ENCODE measurements at regions not wholly inside any gene's neighbourhood (a gene's known extent, or its start where the extent isn't known, plus 50 kb on each side); places are given as distances from the start of the nearest gene placed in this dataset.

- DNase-seq (ENCODE audit: low read depth) = no peak
- no peak overlapping the region for H3K4me3 ChIP-seq (ENCODE audit: low read depth, low read length)
- no peak for TF ChIP-seq CTCF (conservative IDR thresholded peaks at IDR 0.05; ENCODE audit: low read depth, low read length)
Observed at GRCh38 chr3:137259089-137259488, 301.3 kb downstream of the IL20RB start.

- no peak for TF ChIP-seq CTCF (conservative IDR thresholded peaks at IDR 0.05; ENCODE audit: low read depth, low read length)
- no peak for DNase-seq (ENCODE audit: low read depth)
- no peak overlapping the region for H3K4me3 ChIP-seq (ENCODE audit: low read depth, low read length)
Observed at GRCh38 chr3:137259701-137260100, 301.9 kb downstream of the IL20RB start.

GRCh38 chr3:137264071-137264820, 306.5 kb downstream of the IL20RB start:
- TF ChIP-seq CTCF (conservative IDR thresholded peaks at IDR 0.05; ENCODE audit: low read depth, low read length) = no peak
- no peak overlapping the region for H3K4me3 ChIP-seq (ENCODE audit: low read depth, low read length)
- no peak for DNase-seq (ENCODE audit: low read depth)

GRCh38 chr3:137264843-137265330, 307.1 kb downstream of the IL20RB start:
- no peak for TF ChIP-seq CTCF (conservative IDR thresholded peaks at IDR 0.05; ENCODE audit: low read depth, low read length)
- DNase-seq (ENCODE audit: low read depth) = no peak
- no peak overlapping the region for H3K4me3 ChIP-seq (ENCODE audit: low read depth, low read length)

- DNase-seq (ENCODE audit: low read depth) = no peak
- H3K4me3 ChIP-seq (ENCODE audit: low read depth, low read length) = no peak overlapping the region
- TF ChIP-seq CTCF (conservative IDR thresholded peaks at IDR 0.05; ENCODE audit: low read depth, low read length) = no peak
Observed at GRCh38 chr3:137282871-137283270, 325.1 kb downstream of the IL20RB start.

GRCh38 chr3:137285924-137286323, 328.1 kb downstream of the IL20RB start:
- TF ChIP-seq CTCF (conservative IDR thresholded peaks at IDR 0.05; ENCODE audit: low read depth, low read length) = no peak
- no peak overlapping the region for H3K4me3 ChIP-seq (ENCODE audit: low read depth, low read length)

GRCh38 chr3:137293086-137293485, 335.3 kb downstream of the IL20RB start:
- H3K4me3 ChIP-seq (ENCODE audit: low read depth, low read length) = no peak overlapping the region
- DNase-seq (ENCODE audit: low read depth) = no peak
- TF ChIP-seq CTCF (conservative IDR thresholded peaks at IDR 0.05; ENCODE audit: low read depth, low read length) = no peak

More at GRCh38 chr3:137285924-137286323, 328.1 kb downstream of the IL20RB start:
- DNase-seq (ENCODE audit: low read depth) = no peak

Data from epithelial cell of proximal tubule (primary cell).